ENCODE measurements at regions not wholly inside any gene's neighbourhood (a gene's known extent, or its start where the extent isn't known, plus 50 kb on each side); places are given as distances from the start of the nearest gene placed in this dataset.
"Not testable (repeated sequence)": the region's sequence is repeated elsewhere in the genome, so short reads cannot be mapped to it uniquely, and the experiment has no call there.

DNA sequence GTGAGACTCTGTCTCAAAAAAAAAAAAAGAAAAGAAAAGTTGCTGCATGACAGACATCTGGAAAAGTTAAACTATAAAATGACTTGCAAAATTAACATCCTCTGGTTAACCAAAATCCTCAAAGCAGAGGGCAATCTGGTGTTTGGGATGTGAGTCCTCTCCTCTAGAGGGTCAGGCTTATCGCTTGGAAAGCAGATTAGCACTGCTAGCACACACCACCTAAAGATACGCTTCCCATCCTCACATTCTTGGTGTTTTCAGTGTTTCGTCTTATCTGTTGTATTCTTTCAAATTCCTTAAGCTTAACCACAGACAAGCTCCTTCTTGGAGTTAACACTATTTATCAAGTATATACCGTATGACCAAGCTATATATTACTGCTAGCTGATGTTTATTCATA lies 198.0 kb downstream of the SOX4 start:
- TF ChIP-seq, protein P1, sequence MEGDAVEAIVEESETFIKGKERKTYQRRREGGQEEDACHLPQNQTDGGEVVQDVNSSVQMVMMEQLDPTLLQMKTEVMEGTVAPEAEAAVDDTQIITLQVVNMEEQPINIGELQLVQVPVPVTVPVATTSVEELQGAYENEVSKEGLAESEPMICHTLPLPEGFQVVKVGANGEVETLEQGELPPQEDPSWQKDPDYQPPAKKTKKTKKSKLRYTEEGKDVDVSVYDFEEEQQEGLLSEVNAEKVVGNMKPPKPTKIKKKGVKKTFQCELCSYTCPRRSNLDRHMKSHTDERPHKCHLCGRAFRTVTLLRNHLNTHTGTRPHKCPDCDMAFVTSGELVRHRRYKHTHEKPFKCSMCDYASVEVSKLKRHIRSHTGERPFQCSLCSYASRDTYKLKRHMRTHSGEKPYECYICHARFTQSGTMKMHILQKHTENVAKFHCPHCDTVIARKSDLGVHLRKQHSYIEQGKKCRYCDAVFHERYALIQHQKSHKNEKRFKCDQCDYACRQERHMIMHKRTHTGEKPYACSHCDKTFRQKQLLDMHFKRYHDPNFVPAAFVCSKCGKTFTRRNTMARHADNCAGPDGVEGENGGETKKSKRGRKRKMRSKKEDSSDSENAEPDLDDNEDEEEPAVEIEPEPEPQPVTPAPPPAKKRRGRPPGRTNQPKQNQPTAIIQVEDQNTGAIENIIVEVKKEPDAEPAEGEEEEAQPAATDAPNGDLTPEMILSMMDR (IDR thresholded peaks at IDR 0.05) = no peak
- no peak for TF ChIP-seq TCF7L2 (IDR thresholded peaks at IDR 0.05; ENCODE audit: low read depth, low read length)
- TF ChIP-seq, protein P2, sequence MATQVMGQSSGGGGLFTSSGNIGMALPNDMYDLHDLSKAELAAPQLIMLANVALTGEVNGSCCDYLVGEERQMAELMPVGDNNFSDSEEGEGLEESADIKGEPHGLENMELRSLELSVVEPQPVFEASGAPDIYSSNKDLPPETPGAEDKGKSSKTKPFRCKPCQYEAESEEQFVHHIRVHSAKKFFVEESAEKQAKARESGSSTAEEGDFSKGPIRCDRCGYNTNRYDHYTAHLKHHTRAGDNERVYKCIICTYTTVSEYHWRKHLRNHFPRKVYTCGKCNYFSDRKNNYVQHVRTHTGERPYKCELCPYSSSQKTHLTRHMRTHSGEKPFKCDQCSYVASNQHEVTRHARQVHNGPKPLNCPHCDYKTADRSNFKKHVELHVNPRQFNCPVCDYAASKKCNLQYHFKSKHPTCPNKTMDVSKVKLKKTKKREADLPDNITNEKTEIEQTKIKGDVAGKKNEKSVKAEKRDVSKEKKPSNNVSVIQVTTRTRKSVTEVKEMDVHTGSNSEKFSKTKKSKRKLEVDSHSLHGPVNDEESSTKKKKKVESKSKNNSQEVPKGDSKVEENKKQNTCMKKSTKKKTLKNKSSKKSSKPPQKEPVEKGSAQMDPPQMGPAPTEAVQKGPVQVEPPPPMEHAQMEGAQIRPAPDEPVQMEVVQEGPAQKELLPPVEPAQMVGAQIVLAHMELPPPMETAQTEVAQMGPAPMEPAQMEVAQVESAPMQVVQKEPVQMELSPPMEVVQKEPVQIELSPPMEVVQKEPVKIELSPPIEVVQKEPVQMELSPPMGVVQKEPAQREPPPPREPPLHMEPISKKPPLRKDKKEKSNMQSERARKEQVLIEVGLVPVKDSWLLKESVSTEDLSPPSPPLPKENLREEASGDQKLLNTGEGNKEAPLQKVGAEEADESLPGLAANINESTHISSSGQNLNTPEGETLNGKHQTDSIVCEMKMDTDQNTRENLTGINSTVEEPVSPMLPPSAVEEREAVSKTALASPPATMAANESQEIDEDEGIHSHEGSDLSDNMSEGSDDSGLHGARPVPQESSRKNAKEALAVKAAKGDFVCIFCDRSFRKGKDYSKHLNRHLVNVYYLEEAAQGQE (IDR thresholded peaks at IDR 0.05; ENCODE audit: insufficient read depth in 1 of 2, low read depth in 2 of 2, low read length in 1 of 2) = no peak
- no peak for TF ChIP-seq POLR2AphosphoS5 (IDR thresholded peaks at IDR 0.05; ENCODE audit: low read depth, low read length)
- in situ Hi-C loops (cut with HindIII; ENCODE audit: low pct_unique_long_range_greater_than_20kb, low sequenced_read_pairs) (no loop called here), intact Hi-C loops (cut with micrococcal nuclease; ENCODE audit: unreplicated experiment) (no loop called here)
- ChIA-PET POLR2A (interaction anchor here (0.7 kb wide), 1 partner anchor 14 kb away, joined by 5 read pairs; no protein-coding TSS in a partner anchor), CTCF (no interaction called here)
- Histone ChIP-seq H3K36me3 (ENCODE audit: control insufficient read depth, insufficient read depth, low read length) (no peaks in the 10 kb centered on the region), H3K9me3 (ENCODE audit: control insufficient read depth, insufficient read depth, low read depth, low read length) (no peaks in the 10 kb centered on the region), H3K4me3 (ENCODE audit: low read depth in 2 of 2, low read length in 2 of 2) (no peak overlapping the region), H3K27ac (ENCODE audit: low read length) (peak overlapping the region; percentile 14; the same call in 1 of the 2 replicates), H3K4me1 (ENCODE audit: control insufficient read depth, insufficient read depth, low read length) (no peaks in the 10 kb centered on the region; the same call in 1 of the 2 replicates), H3K27me3 (ENCODE audit: control insufficient read depth, insufficient read depth, low read length) (no peaks in the 10 kb centered on the region)
- no peak for DNase-seq (ENCODE audit: low read depth, low spot score)
- BruUV-seq (replicated peaks) = no TSS peak
- ATAC-seq = no peak

DNA sequence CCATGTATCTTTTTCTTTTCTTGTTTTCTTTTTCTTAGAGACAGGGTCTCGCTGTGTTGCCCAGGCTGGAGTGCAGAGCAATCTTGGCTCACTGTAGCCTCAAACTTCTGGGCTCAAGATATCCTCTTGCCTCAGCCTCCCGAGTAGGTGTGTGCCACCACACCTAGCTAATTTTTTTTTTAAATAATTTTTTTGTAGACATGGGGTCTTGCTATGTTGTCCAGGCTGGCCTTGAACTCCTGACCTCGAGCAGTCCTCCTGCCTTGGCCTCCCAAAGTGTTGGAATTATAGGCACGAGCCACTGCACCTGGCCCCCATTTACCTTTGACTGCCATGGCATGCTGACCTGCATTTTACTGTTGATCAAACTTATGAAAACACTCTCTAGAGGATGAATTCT lies 198.6 kb downstream of the SOX4 start:
- Histone ChIP-seq H3K27ac (ENCODE audit: low read length) (peak overlapping the region; percentile 30; the same call in 1 of the 2 replicates), H3K4me3 (ENCODE audit: low read depth in 2 of 2, low read length in 2 of 2) (no peak overlapping the region), H3K9me3 (ENCODE audit: control insufficient read depth, insufficient read depth, low read depth, low read length) (no peaks in the 10 kb centered on the region), H3K36me3 (ENCODE audit: control insufficient read depth, insufficient read depth, low read length) (no peaks in the 10 kb centered on the region), H3K4me1 (ENCODE audit: control insufficient read depth, insufficient read depth, low read length) (no peaks in the 10 kb centered on the region; the same call in 1 of the 2 replicates), H3K27me3 (ENCODE audit: control insufficient read depth, insufficient read depth, low read length) (no peaks in the 10 kb centered on the region)
- ATAC-seq = no peak
- intact Hi-C loops (cut with micrococcal nuclease; ENCODE audit: unreplicated experiment) = no loop called here
- in situ Hi-C loops (cut with HindIII; ENCODE audit: low pct_unique_long_range_greater_than_20kb, low sequenced_read_pairs) = no loop called here
- TF ChIP-seq, protein P2 (IDR thresholded peaks at IDR 0.05; ENCODE audit: insufficient read depth in 1 of 2, low read depth in 2 of 2, low read length in 1 of 2) = no peak
- no peak for TF ChIP-seq SIN3A (IDR thresholded peaks at IDR 0.05; ENCODE audit: borderline replicate concordance, insufficient read depth, low read depth, low read length)
- no peak for TF ChIP-seq TCF7L2 (IDR thresholded peaks at IDR 0.05; ENCODE audit: low read depth, low read length)
- TF ChIP-seq, protein P1 (IDR thresholded peaks at IDR 0.05) = no peak
- TF ChIP-seq POLR2AphosphoS5 (IDR thresholded peaks at IDR 0.05; ENCODE audit: low read depth, low read length) = no peak
- DNase-seq (ENCODE audit: low read depth, low spot score) = no peak
- ChIA-PET POLR2A (no interaction called here), CTCF (no interaction called here)
- BruUV-seq (replicated peaks) = no TSS peak

DNA sequence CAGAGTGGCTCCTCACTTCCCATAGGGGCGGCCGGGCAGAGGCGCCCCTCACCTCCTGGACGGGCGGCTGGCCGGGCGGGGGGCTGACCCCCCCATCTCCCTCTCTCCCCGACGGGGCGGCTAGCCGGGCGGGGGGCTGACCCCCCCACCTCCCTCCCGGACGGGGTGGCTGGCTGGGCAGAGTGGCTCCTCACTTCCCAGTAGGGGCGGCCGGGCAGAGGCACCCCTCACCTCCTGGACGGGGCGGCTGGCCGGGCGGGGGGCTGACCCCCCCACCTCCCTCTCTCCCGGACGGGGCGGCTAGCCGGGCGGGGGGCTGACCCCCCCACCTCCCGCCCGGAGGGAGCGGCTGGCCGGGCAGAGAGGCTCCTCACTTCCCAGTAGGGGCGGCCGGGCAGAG lies 203.4 kb downstream of the SOX4 start:
- DNase-seq (ENCODE audit: low read depth, low spot score); H3K27me3 ChIP-seq (ENCODE audit: control insufficient read depth, insufficient read depth, low read length); H3K9me3 ChIP-seq (ENCODE audit: control insufficient read depth, insufficient read depth, low read depth, low read length); H3K27ac ChIP-seq (ENCODE audit: low read length); POLR2A ChIA-PET; in situ Hi-C loops (cut with HindIII; ENCODE audit: low pct_unique_long_range_greater_than_20kb, low sequenced_read_pairs); ATAC-seq; BruUV-seq (replicated peaks); H3K4me3 ChIP-seq (ENCODE audit: low read depth in 2 of 2, low read length in 2 of 2); CTCF ChIA-PET; intact Hi-C loops (cut with micrococcal nuclease; ENCODE audit: unreplicated experiment); H3K36me3 ChIP-seq (ENCODE audit: control insufficient read depth, insufficient read depth, low read length): not testable (repeated sequence)
- peaks cover 23% of the 10 kb centered on the region for H3K4me1 ChIP-seq (ENCODE audit: control insufficient read depth, insufficient read depth, low read length)
